ENCODE measurements at regions not wholly inside any gene's neighbourhood (a gene's known extent, or its start where the extent isn't known, plus 50 kb on each side); places are given as distances from the start of the nearest gene placed in this dataset.

GRCh38 chr12:23236066-23236780, 611.3 kb downstream of the ETNK1 start:
- TF ChIP-seq CTCF (IDR thresholded peaks at IDR 0.05; ENCODE audit: low read depth, low read length, poor library complexity, severe bottlenecking) (no peak), EZH2phosphoT487 (IDR thresholded peaks at IDR 0.05; ENCODE audit: borderline replicate concordance, low read length) (no peak)
